Small intestine (tissue), 7 donors: ENCODE measurements at regions not wholly inside any gene's neighbourhood (a gene's known extent, or its start where the extent isn't known, plus 50 kb on each side); places are given as distances from the start of the nearest gene placed in this dataset.

Experiments
- DNase-seq, 2 donors: peaks; one replicate each; pipeline versions ENCODE4 v3.0.0 to v3.0.0-alpha.2; 2013
- FAIRE-seq: peaks from 2 replicates; lab custom pipeline; 2012; peaks lifted over from hg19 to GRCh38; lab: Jason Lieb, UNC
- H3K27ac ChIP-seq, 3 donors: one replicate each; pipeline ENCODE4 v1.5.1; 2013; ENCODE audit warnings: low read length in 2 of 3, mild to moderate bottlenecking in 2 of 3, control low read depth in 1 of 3, inconsistent platforms in 1 of 3, low read depth in 1 of 3, moderate library complexity in 1 of 3
- H3K27me3 ChIP-seq, 3 donors: one replicate each; pipeline ENCODE4 v1.6.1; 2013; ENCODE audit warnings: low read length in 3 of 3, inconsistent platforms in 1 of 3; ENCODE audit not compliant: control insufficient read depth in 3 of 3, insufficient read depth in 3 of 3
- H3K36me3 ChIP-seq, 3 donors: one replicate each; pipeline ENCODE4 v1.6.1; 2013; ENCODE audit warnings: low read length in 3 of 3, inconsistent platforms in 1 of 3, low read depth in 1 of 3, mild to moderate bottlenecking in 1 of 3, moderate library complexity in 1 of 3; ENCODE audit not compliant: control insufficient read depth in 3 of 3, insufficient read depth in 2 of 3
- H3K4me1 ChIP-seq, 3 donors: one replicate each; pipeline ENCODE4 v1.6.1; 2013; ENCODE audit warnings: low read length in 2 of 3, inconsistent platforms in 1 of 3, low read depth in 1 of 3, mild to moderate bottlenecking in 1 of 3, moderate library complexity in 1 of 3; ENCODE audit not compliant: control insufficient read depth in 3 of 3, insufficient read depth in 2 of 3
- H3K4me3 ChIP-seq, 3 donors: one replicate each; pipeline ENCODE4 v1.5.1; 2013; ENCODE audit warnings: low read length in 3 of 3, control low read depth in 1 of 3, inconsistent platforms in 1 of 3, low read depth in 1 of 3, mild to moderate bottlenecking in 1 of 3, moderate library complexity in 1 of 3
- H3K9me3 ChIP-seq, 2 donors: one replicate each; pipeline ENCODE4 v1.6.1; 2013; ENCODE audit warnings: low read depth in 1 of 2, low read length in 1 of 2; ENCODE audit not compliant: control insufficient read depth in 2 of 2, insufficient read depth in 1 of 2
- WGBS, 3 donors: extraction: QIAGEN DNeasy Blood & Tissue Kit; methylation state at CpG; one replicate each; pipeline ENCODE4 v1.1.7; 2013; 5-methylcytosine and 5-hydroxymethylcytosine counted together
- donor health status: healthy with polysubstance abuse.
- donor health status: control.
- donor health status: control.
- donor health status: Bipolar disorder and iron deficiency.
- donor health status: healthy.

DNA sequence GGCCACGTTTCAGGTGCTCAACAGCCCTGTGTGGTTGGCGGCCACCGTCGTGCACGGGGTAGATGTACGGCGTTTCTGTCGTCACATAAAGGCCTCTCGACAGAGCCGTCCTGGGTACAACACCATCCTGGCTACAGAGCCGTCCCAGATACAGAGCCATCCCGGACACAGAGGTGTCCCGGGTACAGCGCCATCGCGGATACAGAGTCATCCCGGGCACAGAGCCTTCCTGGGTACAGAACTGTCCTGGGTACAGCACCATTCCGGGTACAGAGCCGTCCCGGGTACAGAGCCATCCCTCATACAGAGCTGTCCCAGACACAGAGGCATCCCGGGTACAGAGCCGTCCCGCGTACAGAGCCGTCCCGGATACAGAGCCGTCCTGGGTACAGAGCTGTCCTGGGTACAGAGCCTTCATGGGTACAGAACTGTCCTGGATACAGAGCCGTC lies 222.7 kb upstream of the SOX1 start:
- WGBS, 3 donors, result 87 to 94% (median 94%) methylated on average over 28 of the region's 28 CpGs
- Histone ChIP-seq H3K4me3 (no peak overlapping the region), H3K36me3 (no peaks in the 10 kb centered on the region), H3K9me3 (no peaks in the 10 kb centered on the region), H3K27ac (no peak overlapping the region), H3K4me1 (no peaks in the 10 kb centered on the region), H3K27me3 (peaks cover 0 to 9% (median 2%) of the 10 kb centered on the region in 3 donors)
- DNase-seq (no peak), FAIRE-seq (no peak)

DNA sequence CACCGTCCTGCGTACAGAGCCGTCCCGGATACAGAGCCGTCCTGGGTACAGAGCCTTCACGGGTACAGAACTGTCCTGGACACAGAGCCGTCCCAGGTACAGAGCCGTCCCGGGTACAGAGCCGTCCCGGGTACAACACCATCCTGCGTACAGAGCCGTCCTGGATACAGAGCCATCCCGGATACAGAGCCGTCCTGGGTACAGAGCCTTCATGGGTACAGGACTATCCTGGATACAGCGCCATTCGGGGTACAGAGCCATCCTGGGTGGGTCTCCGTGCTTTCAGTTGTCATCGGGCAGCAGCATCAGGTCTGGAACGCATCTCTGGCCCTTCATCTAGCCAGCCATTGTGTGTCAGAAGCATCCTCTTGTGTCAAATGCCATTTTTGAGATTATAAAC lies 222.3 kb upstream of the SOX1 start:
- Histone ChIP-seq H3K9me3 (no peaks in the 10 kb centered on the region), H3K27me3 (peaks cover 0 to 9% (median 2%) of the 10 kb centered on the region in 3 donors), H3K36me3 (no peaks in the 10 kb centered on the region), H3K4me1 (no peaks in the 10 kb centered on the region), H3K27ac (no peak overlapping the region), H3K4me3 (no peak overlapping the region)
- FAIRE-seq (no peak), DNase-seq (no peak)
- WGBS, 3 donors, result 90 to 94% (median 93%) methylated on average over 20 of the region's 20 CpGs

DNA sequence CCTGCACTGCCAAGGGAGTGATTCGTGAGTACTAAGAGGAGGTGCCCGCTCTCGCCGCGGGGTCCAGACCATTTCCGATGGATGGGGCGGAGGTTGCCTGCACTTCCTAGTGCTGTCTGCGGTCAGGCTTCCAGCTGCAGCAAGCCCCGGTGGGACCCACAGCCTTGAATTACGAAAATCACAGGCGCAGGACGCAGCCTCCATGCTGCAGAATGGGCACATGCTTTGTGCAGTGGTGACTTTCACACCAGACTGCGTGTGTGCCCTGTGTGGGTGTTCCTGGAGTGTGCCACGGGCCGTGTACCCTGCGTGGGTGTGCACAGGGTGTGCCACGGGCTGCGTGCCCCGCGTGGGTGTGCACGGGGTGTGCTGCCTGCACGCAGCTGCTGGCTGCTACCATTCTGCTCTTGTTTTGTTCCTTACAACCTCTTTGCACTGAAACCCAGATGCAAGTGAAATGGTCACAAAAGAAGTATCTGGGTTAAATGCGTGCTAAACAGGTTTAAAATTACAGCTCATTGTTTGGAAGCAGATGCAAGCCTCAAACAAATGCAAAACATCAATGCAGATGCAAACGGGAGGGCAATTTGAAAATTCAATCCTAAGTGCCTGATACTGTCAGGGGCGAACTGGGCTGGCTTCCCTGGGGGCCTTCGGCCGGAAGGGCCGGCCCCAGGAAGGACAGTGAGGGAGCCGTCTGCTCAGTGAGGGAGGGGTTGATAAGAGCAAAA lies 221.2 kb upstream of the SOX1 start:
- H3K9me3 ChIP-seq, result no peaks in the 10 kb centered on the region
- no peak overlapping the region for H3K27ac ChIP-seq
- WGBS, 3 donors, result 22 to 39% (median 34%) methylated on average over 29 of the region's 29 CpGs
- no peaks in the 10 kb centered on the region for H3K36me3 ChIP-seq
- FAIRE-seq (no peak), DNase-seq (no peak)
- H3K4me3 ChIP-seq, result no peak overlapping the region
- no peaks in the 10 kb centered on the region for H3K4me1 ChIP-seq
- peaks cover 0 to 9% (median 2%) of the 10 kb centered on the region in 3 donors for H3K27me3 ChIP-seq

DNA sequence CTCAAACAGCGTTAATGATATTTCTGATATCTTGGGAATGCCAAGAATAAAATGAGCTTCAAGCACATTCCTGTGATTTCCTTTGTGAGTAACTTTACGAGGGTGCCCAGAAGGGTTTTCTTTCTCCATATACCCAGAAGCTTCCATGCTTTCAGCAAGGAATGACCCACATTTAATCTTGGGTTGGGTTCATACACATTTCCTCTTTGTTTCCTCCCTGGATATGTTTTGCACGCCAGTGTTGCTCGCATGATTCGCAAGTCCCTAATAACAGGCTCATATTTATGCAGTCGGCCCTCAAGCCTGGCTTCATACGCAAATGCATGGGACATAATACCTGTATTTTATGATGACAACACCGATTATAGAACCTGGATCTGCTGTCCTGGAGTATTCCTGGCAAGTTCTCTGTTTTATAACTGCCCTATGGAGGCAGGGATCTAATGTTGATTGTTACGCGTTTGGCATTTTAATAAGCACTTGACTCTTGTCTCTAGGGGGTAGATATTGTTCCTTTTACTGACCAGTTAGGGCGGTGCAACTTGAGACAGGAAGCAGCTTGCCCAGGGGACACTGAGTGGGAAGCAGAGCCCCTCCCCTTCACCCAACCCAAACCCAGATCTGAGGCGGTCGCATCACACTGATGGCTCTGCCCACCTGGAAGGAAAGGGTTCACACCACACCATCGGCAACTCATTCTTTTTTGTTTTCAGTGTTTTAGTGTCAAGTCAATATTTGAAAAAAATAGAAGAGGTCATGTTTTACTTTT lies 220.4 kb upstream of the SOX1 start:
- Histone ChIP-seq H3K4me1 (no peaks in the 10 kb centered on the region), H3K36me3 (no peaks in the 10 kb centered on the region), H3K4me3 (no peak overlapping the region), H3K27me3 (peaks cover 0 to 9% (median 2%) of the 10 kb centered on the region in 3 donors), H3K27ac (no peak overlapping the region), H3K9me3 (no peaks in the 10 kb centered on the region)
- DNase-seq (no peak), FAIRE-seq (no peak)
- WGBS, 3 donors, result 40 to 52% (median 51%) methylated on average over 14 of the region's 14 CpGs

DNA sequence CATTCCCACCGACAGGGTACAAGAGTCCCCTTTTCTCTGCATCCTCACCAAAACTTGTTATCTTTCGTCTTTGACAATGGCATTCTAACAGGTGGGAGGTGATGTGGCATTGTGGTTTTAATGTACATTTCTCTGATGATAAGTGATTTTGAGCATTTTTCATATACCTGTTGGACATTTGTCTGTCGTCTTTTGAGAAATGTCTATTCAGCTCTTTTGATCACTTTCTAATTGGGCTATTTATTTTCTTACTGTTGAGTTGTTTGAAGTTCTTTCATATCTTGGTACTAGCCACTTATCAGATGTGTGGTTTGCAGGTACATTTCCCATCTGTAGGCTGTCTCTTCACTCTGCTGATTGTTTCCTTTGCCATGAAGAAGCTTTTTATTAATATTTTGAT lies 219.0 kb upstream of the SOX1 start:
- 87 to 92% (median 90%) methylated on average over 3 of the region's 3 CpGs for WGBS, 3 donors
- no peak overlapping the region for H3K4me3 ChIP-seq
- no peaks in the 10 kb centered on the region for H3K9me3 ChIP-seq
- FAIRE-seq (no peak), DNase-seq (no peak)
- H3K27me3 ChIP-seq, result peaks cover 0 to 9% (median 2%) of the 10 kb centered on the region in 3 donors
- no peaks in the 10 kb centered on the region for H3K36me3 ChIP-seq
- H3K27ac ChIP-seq, result no peak overlapping the region
- H3K4me1 ChIP-seq, result no peaks in the 10 kb centered on the region

DNA sequence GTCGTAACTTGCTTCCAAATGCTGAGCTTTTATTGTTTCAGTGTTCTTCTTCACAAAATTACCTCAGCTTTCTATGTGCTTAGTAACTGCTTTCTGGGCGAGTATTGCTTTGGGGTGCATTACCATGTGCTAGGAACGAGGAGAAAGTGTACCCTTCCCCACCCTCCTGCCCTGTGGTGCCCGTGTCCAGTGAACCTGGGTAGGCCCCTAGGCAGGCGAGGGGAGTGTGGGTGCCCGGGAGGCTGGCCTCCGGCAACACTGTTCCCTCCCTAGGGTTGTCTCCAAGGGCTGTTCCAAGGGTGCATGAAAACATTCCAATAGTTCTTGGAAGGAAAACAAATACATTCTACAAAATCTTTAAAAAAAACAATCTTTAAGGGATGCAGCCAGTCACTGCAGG lies 216.5 kb upstream of the SOX1 start:
- DNase-seq (no peak), FAIRE-seq (no peak)
- peaks cover 0 to 4% (median 2%) of the 10 kb centered on the region in 3 donors for H3K27me3 ChIP-seq

DNA sequence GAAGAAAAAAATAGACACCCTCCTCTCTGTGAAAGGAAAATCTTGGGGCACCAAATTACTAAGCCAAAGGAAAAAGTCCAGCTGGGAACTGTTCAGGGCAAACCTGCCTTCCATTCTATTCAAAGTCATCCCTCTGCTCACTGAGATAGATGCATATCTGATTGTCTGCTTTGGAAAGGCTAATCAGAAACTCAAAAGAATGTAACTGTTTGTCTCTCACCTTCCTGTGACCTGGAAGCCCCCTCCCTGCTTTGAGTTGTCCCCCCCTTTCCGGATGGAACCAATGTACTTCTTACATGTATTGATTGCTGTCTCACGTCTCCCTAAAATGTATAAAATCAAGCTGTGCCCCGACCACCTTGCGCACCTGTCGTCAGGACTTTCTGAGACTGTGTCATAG lies 216.0 kb upstream of the SOX1 start:
- Histone ChIP-seq H3K27ac (no peak overlapping the region), H3K9me3 (no peaks in the 10 kb centered on the region), H3K27me3 (peaks cover 0 to 4% (median 0%) of the 10 kb centered on the region in 3 donors), H3K4me1 (no peaks in the 10 kb centered on the region), H3K36me3 (no peaks in the 10 kb centered on the region), H3K4me3 (no peak overlapping the region)
- DNase-seq, result no peak
- FAIRE-seq, result no peak
- 52 to 60% (median 54%) methylated on average over 5 of the region's 5 CpGs for WGBS, 3 donors

More for the DNA sequence above, 216.5 kb upstream of the SOX1 start:
- H3K36me3 ChIP-seq, result no peaks in the 10 kb centered on the region
- WGBS, 3 donors, result 70 to 76% (median 71%) methylated on average over 7 of the region's 7 CpGs
- H3K4me1 ChIP-seq, result no peaks in the 10 kb centered on the region
- H3K27ac ChIP-seq, result no peak overlapping the region
- H3K4me3 ChIP-seq, result no peak overlapping the region
- H3K9me3 ChIP-seq, result no peaks in the 10 kb centered on the region

DNA sequence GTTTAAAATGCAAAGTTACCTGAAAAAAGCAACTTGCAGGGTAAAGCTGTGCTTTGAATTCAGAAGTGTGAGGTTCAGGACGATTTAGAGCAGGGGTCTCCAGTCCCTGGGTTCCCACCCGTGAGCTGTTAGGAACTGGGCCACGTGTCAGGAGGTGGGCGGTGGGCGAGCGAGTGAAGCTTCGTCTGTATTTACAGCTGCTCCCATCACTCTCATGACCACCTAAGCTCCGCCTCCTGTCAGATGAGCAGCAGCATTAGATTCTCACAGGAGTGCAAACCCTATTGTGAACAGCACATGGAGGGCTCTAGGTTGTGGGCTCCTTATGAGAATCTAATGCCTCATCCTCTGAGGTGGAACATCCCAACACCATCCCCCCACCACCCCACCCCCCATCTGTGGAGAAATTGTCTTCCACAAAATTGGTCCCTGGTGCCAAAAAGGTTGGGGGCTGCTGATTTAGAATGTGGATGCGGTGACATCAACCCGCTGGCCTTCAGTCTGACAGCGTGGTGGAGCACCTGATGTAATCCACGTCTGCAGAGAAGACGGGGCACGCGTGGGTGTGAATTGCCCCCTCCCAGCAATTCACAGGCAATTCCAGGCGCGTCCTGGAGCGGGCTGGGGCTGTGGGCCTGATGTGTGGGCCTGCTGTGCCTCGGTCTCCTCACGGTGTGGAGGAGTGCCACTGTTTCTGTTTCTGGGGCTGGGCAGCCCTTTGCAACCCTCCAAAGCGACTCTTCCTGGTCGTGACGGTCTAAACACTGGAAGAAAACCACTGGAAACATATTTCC lies 214.0 kb upstream of the SOX1 start:
- no peak overlapping the region for H3K27ac ChIP-seq
- H3K9me3 ChIP-seq, result no peaks in the 10 kb centered on the region
- DNase-seq, result no peak
- no peaks in the 10 kb centered on the region for H3K4me1 ChIP-seq
- WGBS, 3 donors, result 55 to 64% (median 57%) methylated on average over 23 of the region's 23 CpGs
- FAIRE-seq, result no peak
- peaks cover 0 to 2% (median 0%) of the 10 kb centered on the region in 3 donors for H3K27me3 ChIP-seq
- no peak overlapping the region for H3K4me3 ChIP-seq
- H3K36me3 ChIP-seq, result no peaks in the 10 kb centered on the region
